Activated naive CD4-positive, alpha-beta T cell treated with anti-CD3 and anti-CD28 coated beads for 36 hours (primary cell): ENCODE measurements at regions not wholly inside any gene's neighbourhood (a gene's known extent, or its start where the extent isn't known, plus 50 kb on each side); places are given as distances from the start of the nearest gene placed in this dataset.
A peak's percentile ranks its signal among the peaks of the same experiment; 100 is the strongest.
"Not testable (repeated sequence)": the region's sequence is repeated elsewhere in the genome, so short reads cannot be mapped to it uniquely, and the experiment has no call there.

Experiments
- CTCF ChIA-PET: fragments of 350-600 bp; sonication (Branson Sonifier 250); formaldehyde crosslinking; loops from one replicate; lab custom pipeline; 2021; ENCODE audit warnings: antibody characterized with exemption; lab: Charles Lee
- DNase-seq: peaks from one replicate; pipeline ENCODE4 v3.0.0-alpha.2; 2020
- H3K27ac Mint-ChIP-seq: one replicate; pipeline ENCODE4 v1.8.0; 2021; ENCODE audit warnings: mild to moderate bottlenecking, mixed read lengths
- H3K27me3 Mint-ChIP-seq: one replicate; pipeline ENCODE4 v1.8.0; 2021; ENCODE audit warnings: low read depth, mixed read lengths
- H3K36me3 Mint-ChIP-seq: one replicate; pipeline ENCODE4 v1.8.0; 2021; ENCODE audit warnings: low read depth, mixed read lengths
- H3K4me1 Mint-ChIP-seq: one replicate; pipeline ENCODE4 v1.8.0; 2021; ENCODE audit warnings: low read depth, mixed read lengths
- H3K4me3 Mint-ChIP-seq: one replicate; pipeline ENCODE4 v1.8.0; 2021; ENCODE audit warnings: mild to moderate bottlenecking, moderate library complexity, mixed read lengths
- H3K9me3 Mint-ChIP-seq: one replicate; pipeline ENCODE4 v1.8.0; 2021; ENCODE audit warnings: mixed read lengths
- intact Hi-C: fragments of 100-400 bp; cut with micrococcal nuclease; formaldehyde crosslinking; loops from one replicate; pipeline ENCODE4 v1.15.1; 2023

- no peak for DNase-seq
- intact Hi-C loops, result loop anchor here (5.0 kb wide), 1 partner anchor 178 kb away; no protein-coding TSS in a partner anchor
- H3K9me3 Mint-ChIP-seq, result no peaks in the 10 kb centered on the region
- no peaks in the 10 kb centered on the region for H3K36me3 Mint-ChIP-seq
- H3K4me3 Mint-ChIP-seq, result no peak overlapping the region
- H3K27me3 Mint-ChIP-seq, result no peaks in the 10 kb centered on the region
- H3K4me1 Mint-ChIP-seq, result peaks cover 12% of the 10 kb centered on the region
- H3K27ac Mint-ChIP-seq, result no peak overlapping the region
- CTCF ChIA-PET, result interaction anchor here (0.6 kb wide), 1 partner anchor 47 kb away, joined by 3 read pairs; no protein-coding TSS in a partner anchor
These were observed 141.4 kb upstream of the PIK3R1 start for GRCh38 chr5:68074048-68074632.

- intact Hi-C loops, result loop anchor here (5.0 kb wide), 1 partner anchor 181 kb away; no protein-coding TSS in a partner anchor
- H3K4me1 Mint-ChIP-seq, result peaks cover 12% of the 10 kb centered on the region
- H3K27ac Mint-ChIP-seq, result no peak overlapping the region
- H3K36me3 Mint-ChIP-seq, result no peaks in the 10 kb centered on the region
- H3K4me3 Mint-ChIP-seq, result no peak overlapping the region
- no peaks in the 10 kb centered on the region for H3K27me3 Mint-ChIP-seq
- CTCF ChIA-PET, result no interaction called here
- no peaks in the 10 kb centered on the region for H3K9me3 Mint-ChIP-seq
- no peak for DNase-seq
These were observed 143.8 kb upstream of the PIK3R1 start for GRCh38 chr5:68071736-68072135.

- peaks cover 12% of the 10 kb centered on the region for H3K4me1 Mint-ChIP-seq
- H3K9me3 Mint-ChIP-seq, result peaks cover under 1% of the 10 kb centered on the region
- no peak overlapping the region for H3K4me3 Mint-ChIP-seq
- H3K27ac Mint-ChIP-seq, result no peak overlapping the region
- CTCF ChIA-PET, result interaction anchor here (0.6 kb wide), 1 partner anchor 394 kb away, joined by 3 read pairs; no protein-coding TSS in a partner anchor
- H3K36me3 Mint-ChIP-seq, result no peaks in the 10 kb centered on the region
- intact Hi-C loops, result loop anchor here (5.0 kb wide), 1 partner anchor 181 kb away; no protein-coding TSS in a partner anchor
- no peaks in the 10 kb centered on the region for H3K27me3 Mint-ChIP-seq
- DNase-seq, result no peak
These were observed 144.3 kb upstream of the PIK3R1 start for GRCh38 chr5:68071282-68071632.

GRCh38 chr5:68070591-68071281, 144.8 kb upstream of the PIK3R1 start:
- Mint-ChIP-seq H3K4me1 (peaks cover 12% of the 10 kb centered on the region), H3K27me3 (no peaks in the 10 kb centered on the region), H3K4me3 (no peak overlapping the region), H3K9me3 (peaks cover 5% of the 10 kb centered on the region), H3K36me3 (no peaks in the 10 kb centered on the region), H3K27ac (no peak overlapping the region)
- CTCF ChIA-PET, result interaction anchor here (0.6 to 0.9 kb wide), 2 partner anchors 12 to 395 kb away, joined by 3 read pairs; no protein-coding TSS in a partner anchor
- peak; percentile 7 for DNase-seq
- intact Hi-C loops, result loop anchor here (5.0 kb wide), 1 partner anchor 182 kb away; no protein-coding TSS in a partner anchor

GRCh38 chr5:68067976-68068603, 147.5 kb upstream of the PIK3R1 start:
- H3K27ac Mint-ChIP-seq, result no peak overlapping the region
- no peak for DNase-seq
- peaks cover 12% of the 10 kb centered on the region for H3K4me1 Mint-ChIP-seq
- intact Hi-C loops, result no loop called here
- no peak overlapping the region for H3K4me3 Mint-ChIP-seq
- CTCF ChIA-PET, result no interaction called here
- peaks cover 7% of the 10 kb centered on the region for H3K9me3 Mint-ChIP-seq
- H3K36me3 Mint-ChIP-seq, result peaks cover 2% of the 10 kb centered on the region
- no peaks in the 10 kb centered on the region for H3K27me3 Mint-ChIP-seq

- intact Hi-C loops, result no loop called here
- Mint-ChIP-seq H3K36me3 (peaks cover 2% of the 10 kb centered on the region), H3K9me3 (peaks cover 11% of the 10 kb centered on the region), H3K4me3 (no peak overlapping the region), H3K4me1 (peaks cover 12% of the 10 kb centered on the region), H3K27ac (no peak overlapping the region), H3K27me3 (peaks cover 2% of the 10 kb centered on the region)
- no peak for DNase-seq
- CTCF ChIA-PET, result no interaction called here
These were observed 148.3 kb upstream of the PIK3R1 start for GRCh38 chr5:68067291-68067690.

GRCh38 chr5:68066277-68066955, 149.1 kb upstream of the PIK3R1 start:
- no peak for DNase-seq
- H3K4me1 Mint-ChIP-seq, result peaks cover 10% of the 10 kb centered on the region
- peaks cover 2% of the 10 kb centered on the region for H3K36me3 Mint-ChIP-seq
- peaks cover 2% of the 10 kb centered on the region for H3K27me3 Mint-ChIP-seq
- CTCF ChIA-PET, result interaction anchor here (0.7 kb wide), 1 partner anchor 204 kb away, joined by 3 read pairs; no protein-coding TSS in a partner anchor
- intact Hi-C loops, result no loop called here
- H3K4me3 Mint-ChIP-seq, result no peak overlapping the region
- H3K9me3 Mint-ChIP-seq, result peaks cover 12% of the 10 kb centered on the region
- peak overlapping the region; percentile 5 for H3K27ac Mint-ChIP-seq

GRCh38 chr5:68065321-68065720, 150.2 kb upstream of the PIK3R1 start:
- H3K27ac Mint-ChIP-seq, CTCF ChIA-PET, intact Hi-C loops, H3K4me3 Mint-ChIP-seq, DNase-seq, H3K36me3 Mint-ChIP-seq, H3K4me1 Mint-ChIP-seq, H3K27me3 Mint-ChIP-seq: not testable (repeated sequence)
- peaks cover 17% of the 10 kb centered on the region for H3K9me3 Mint-ChIP-seq

- Mint-ChIP-seq H3K4me3 (no peak overlapping the region), H3K36me3 (peaks cover 3% of the 10 kb centered on the region), H3K9me3 (peaks cover 12% of the 10 kb centered on the region), H3K27ac (no peak overlapping the region), H3K4me1 (no peaks in the 10 kb centered on the region), H3K27me3 (peaks cover 9% of the 10 kb centered on the region)
- intact Hi-C loops, result no loop called here
- DNase-seq, result no peak
- CTCF ChIA-PET, result no interaction called here
These were observed 155.2 kb upstream of the PIK3R1 start for GRCh38 chr5:68060382-68060781.

GRCh38 chr5:68057191-68057590, 158.4 kb upstream of the PIK3R1 start:
- DNase-seq, result no peak
- intact Hi-C loops, result no loop called here
- H3K4me1 Mint-ChIP-seq, result no peaks in the 10 kb centered on the region
- CTCF ChIA-PET, result no interaction called here
- peaks cover 7% of the 10 kb centered on the region for H3K27me3 Mint-ChIP-seq
- peaks cover 1% of the 10 kb centered on the region for H3K36me3 Mint-ChIP-seq
- H3K27ac Mint-ChIP-seq, result no peak overlapping the region
- peaks cover 6% of the 10 kb centered on the region for H3K9me3 Mint-ChIP-seq
- no peak overlapping the region for H3K4me3 Mint-ChIP-seq

- Mint-ChIP-seq H3K36me3 (peaks cover 1% of the 10 kb centered on the region), H3K27ac (no peak overlapping the region), H3K4me3 (no peak overlapping the region), H3K9me3 (no peaks in the 10 kb centered on the region), H3K4me1 (no peaks in the 10 kb centered on the region), H3K27me3 (peaks cover 4% of the 10 kb centered on the region)
- CTCF ChIA-PET, result no interaction called here
- DNase-seq, result no peak
- intact Hi-C loops, result no loop called here
These were observed 159.9 kb upstream of the PIK3R1 start for GRCh38 chr5:68055686-68056085.

GRCh38 chr5:68054638-68055037, 160.9 kb upstream of the PIK3R1 start:
- Mint-ChIP-seq H3K4me3 (no peak overlapping the region), H3K9me3 (no peaks in the 10 kb centered on the region), H3K4me1 (no peaks in the 10 kb centered on the region), H3K36me3 (no peaks in the 10 kb centered on the region), H3K27ac (no peak overlapping the region), H3K27me3 (no peaks in the 10 kb centered on the region)
- CTCF ChIA-PET, result no interaction called here
- intact Hi-C loops, result no loop called here
- DNase-seq, result no peak
